ENCODE measurements at regions not wholly inside any gene's neighbourhood (a gene's known extent, or its start where the extent isn't known, plus 50 kb on each side); places are given as distances from the start of the nearest gene placed in this dataset.

DNA sequence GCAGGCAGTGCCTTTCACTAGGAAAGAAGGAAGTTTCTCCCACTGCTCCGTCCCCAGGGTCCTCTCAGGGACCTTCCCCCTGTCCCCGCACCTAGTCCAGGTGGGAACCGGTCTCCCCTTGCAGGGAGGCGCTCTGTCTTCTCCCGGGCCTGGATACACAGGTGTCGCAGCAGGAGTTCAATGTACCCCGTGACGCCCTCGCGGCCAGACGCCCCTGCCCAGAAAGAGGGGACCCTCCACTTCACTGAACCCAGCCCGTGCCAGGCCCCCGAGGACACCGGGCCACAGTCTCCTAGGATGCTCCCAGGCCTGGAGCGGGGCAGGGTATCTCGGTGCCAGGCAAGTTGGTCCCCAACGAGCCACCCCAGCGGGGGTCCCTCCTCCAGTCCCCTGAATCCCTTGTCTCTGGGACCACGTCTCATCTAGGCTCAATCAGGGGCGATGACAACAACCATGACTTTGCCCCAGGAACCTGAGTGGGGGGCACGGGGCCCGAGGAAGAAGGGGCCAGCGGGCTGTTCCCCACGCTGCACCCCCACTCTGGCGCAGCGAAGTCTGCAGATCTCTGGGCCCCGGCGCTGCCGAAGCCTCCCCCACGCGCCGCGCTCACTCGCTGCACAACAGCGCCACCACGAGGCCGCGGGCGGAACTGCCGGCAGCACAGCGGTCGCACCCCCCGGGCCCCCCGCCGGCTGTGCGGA is 103.0 kb downstream of the EDN3 start:
- Histone ChIP-seq H3K79me2 (ENCODE audit: insufficient read depth) (no peaks in the 10 kb centered on the region), H3K4me1 (ENCODE audit: insufficient read depth) (no peaks in the 10 kb centered on the region), H3K36me3 (ENCODE audit: low read depth) (no peaks in the 10 kb centered on the region), H3K27ac (no peak overlapping the region), H3F3A (ENCODE audit: insufficient read depth) (no peaks in the 10 kb centered on the region), H4K20me1 (ENCODE audit: insufficient read depth) (no peaks in the 10 kb centered on the region), H3K4me2 (ENCODE audit: unreplicated experiment) (no peak overlapping the region), H3K9ac (no peak overlapping the region), H2AFZ (no peak overlapping the region), H3K27me3 (replicated peaks; ENCODE audit: insufficient read depth) (peaks cover 33% of the 10 kb centered on the region), H3K9me2 (ENCODE audit: insufficient read depth) (no peaks in the 10 kb centered on the region), H3K9me3 (ENCODE audit: low read depth) (no peaks in the 10 kb centered on the region), H3K4me3 (no peak overlapping the region)
- 3 to 4% methylated on average over 31 to 38 of the region's 46 CpGs for WGBS, 2 experiments (ENCODE audit: low coverage in 1 of 2, low lambda C conversion rate in 2 of 2, missing lambda C conversion rate in 2 of 2)
- TF ChIP-seq EZH2 (IDR thresholded peaks at IDR 0.05; ENCODE audit: insufficient read depth, poor library complexity, severe bottlenecking) (no peak), EZH2phosphoT487 (IDR thresholded peaks at IDR 0.05; ENCODE audit: insufficient read depth, low read depth) (no peak)
- in situ Hi-C loops (cut with MboI), result no loop called here
- DNase-seq, result peak; percentile 50

- Histone ChIP-seq H3K36me3 (ENCODE audit: low read depth) (no peaks in the 10 kb centered on the region), H3K27ac (no peak overlapping the region), H3K4me3 (no peak overlapping the region), H3K4me1 (ENCODE audit: insufficient read depth) (no peaks in the 10 kb centered on the region), H3K9me3 (ENCODE audit: low read depth) (no peaks in the 10 kb centered on the region), H3F3A (ENCODE audit: insufficient read depth) (no peaks in the 10 kb centered on the region), H3K27me3 (replicated peaks; ENCODE audit: insufficient read depth) (peaks cover 28% of the 10 kb centered on the region), H3K9ac (no peak overlapping the region), H4K20me1 (ENCODE audit: insufficient read depth) (no peaks in the 10 kb centered on the region), H3K4me2 (ENCODE audit: unreplicated experiment) (no peak overlapping the region), H3K79me2 (ENCODE audit: insufficient read depth) (no peaks in the 10 kb centered on the region), H2AFZ (no peak overlapping the region), H3K9me2 (ENCODE audit: insufficient read depth) (no peaks in the 10 kb centered on the region)
- DNase-seq, result no peak
- no peak for TF ChIP-seq EZH2 (IDR thresholded peaks at IDR 0.05; ENCODE audit: insufficient read depth, poor library complexity, severe bottlenecking)
- TF ChIP-seq EZH2phosphoT487 (IDR thresholded peaks at IDR 0.05; ENCODE audit: insufficient read depth, low read depth), result no peak
- 17 to 21% methylated on average over 9 of the region's 9 CpGs for WGBS, 2 experiments (ENCODE audit: low coverage in 1 of 2, low lambda C conversion rate in 2 of 2, missing lambda C conversion rate in 2 of 2)
- in situ Hi-C loops (cut with MboI), result no loop called here
These were observed 103.5 kb downstream of the EDN3 start for GRCh38 chr20:59403962-59404314.

GRCh38 chr20:59404749-59405148 is 104.3 kb downstream of the EDN3 start:
- H3K4me2 ChIP-seq (ENCODE audit: unreplicated experiment), result no peak overlapping the region
- in situ Hi-C loops (cut with MboI), result no loop called here
- H2AFZ ChIP-seq, result no peak overlapping the region
- no peaks in the 10 kb centered on the region for H4K20me1 ChIP-seq (ENCODE audit: insufficient read depth)
- H3K9me2 ChIP-seq (ENCODE audit: insufficient read depth), result no peaks in the 10 kb centered on the region
- H3K27me3 ChIP-seq (replicated peaks; ENCODE audit: insufficient read depth), result peaks cover 28% of the 10 kb centered on the region
- no peaks in the 10 kb centered on the region for H3K36me3 ChIP-seq (ENCODE audit: low read depth)
- H3K4me1 ChIP-seq (ENCODE audit: insufficient read depth), result no peaks in the 10 kb centered on the region
- no peak for TF ChIP-seq EZH2phosphoT487 (IDR thresholded peaks at IDR 0.05; ENCODE audit: insufficient read depth, low read depth)
- TF ChIP-seq EZH2 (IDR thresholded peaks at IDR 0.05; ENCODE audit: insufficient read depth, poor library complexity, severe bottlenecking), result no peak
- no peaks in the 10 kb centered on the region for H3K79me2 ChIP-seq (ENCODE audit: insufficient read depth)
- no peaks in the 10 kb centered on the region for H3K9me3 ChIP-seq (ENCODE audit: low read depth)
- H3K9ac ChIP-seq, result no peak overlapping the region
- WGBS, 2 experiments (ENCODE audit: low coverage in 1 of 2, low lambda C conversion rate in 2 of 2, missing lambda C conversion rate in 2 of 2), result 57 to 63% methylated on average over 12 of the region's 12 CpGs
- no peak overlapping the region for H3K27ac ChIP-seq
- DNase-seq, result no peak
- H3F3A ChIP-seq (ENCODE audit: insufficient read depth), result no peaks in the 10 kb centered on the region
- H3K4me3 ChIP-seq, result no peak overlapping the region

DNA sequence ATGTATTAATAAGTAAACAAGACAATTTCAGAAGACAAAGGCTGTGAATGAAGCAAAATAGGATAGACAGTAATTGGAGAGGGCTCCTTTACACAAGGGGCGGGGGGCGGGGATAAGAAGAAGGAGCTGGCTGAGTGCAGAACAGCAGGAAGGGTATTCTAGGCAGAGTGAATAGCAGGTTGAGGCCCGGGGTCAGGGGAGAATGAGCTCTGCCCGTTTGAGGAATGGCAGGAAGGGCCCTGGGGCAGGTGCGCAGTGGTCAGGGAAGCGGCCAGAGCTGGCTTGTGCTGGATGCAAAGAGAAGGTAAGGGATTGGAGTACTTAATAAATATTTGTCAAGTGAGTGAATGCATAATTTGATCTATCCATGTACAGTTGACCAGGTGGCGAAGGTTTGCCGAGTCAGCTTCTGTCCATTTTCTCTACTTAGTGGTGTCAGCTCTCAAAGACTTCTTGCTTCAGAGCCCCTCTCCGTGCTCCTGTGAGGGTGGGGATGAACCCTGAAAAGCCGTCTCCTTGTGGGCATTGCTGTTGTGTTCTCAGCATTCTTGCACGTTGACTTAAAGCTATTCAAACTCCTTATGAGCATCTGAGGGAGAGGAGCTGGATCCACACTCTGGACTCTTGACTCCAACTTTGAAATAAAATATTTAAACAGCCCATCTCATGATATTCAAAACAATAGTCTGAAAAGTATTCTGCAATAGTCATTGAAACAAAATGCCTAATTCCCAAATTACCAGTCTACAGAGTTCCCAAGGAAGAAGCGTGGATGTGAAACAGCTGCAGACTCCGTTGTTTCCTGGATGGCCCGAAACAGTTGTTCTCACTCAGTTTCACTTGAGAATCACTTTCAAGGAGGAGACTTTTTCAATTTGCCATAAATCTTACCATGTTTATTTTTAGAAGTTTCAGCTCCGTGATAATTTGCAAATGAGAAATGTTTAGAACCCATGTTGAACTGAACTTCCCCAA is 105.1 kb downstream of the EDN3 start:
- Histone ChIP-seq H3K9ac (no peak overlapping the region), H3K9me2 (ENCODE audit: insufficient read depth) (no peaks in the 10 kb centered on the region), H3K79me2 (ENCODE audit: insufficient read depth) (no peaks in the 10 kb centered on the region), H3K4me1 (ENCODE audit: insufficient read depth) (no peaks in the 10 kb centered on the region), H3K27ac (no peak overlapping the region), H3K4me3 (no peak overlapping the region), H2AFZ (no peak overlapping the region), H4K20me1 (ENCODE audit: insufficient read depth) (no peaks in the 10 kb centered on the region), H3K36me3 (ENCODE audit: low read depth) (no peaks in the 10 kb centered on the region), H3K9me3 (ENCODE audit: low read depth) (no peaks in the 10 kb centered on the region), H3K4me2 (ENCODE audit: unreplicated experiment) (no peak overlapping the region), H3K27me3 (replicated peaks; ENCODE audit: insufficient read depth) (peaks cover 28% of the 10 kb centered on the region), H3F3A (ENCODE audit: insufficient read depth) (no peaks in the 10 kb centered on the region)
- in situ Hi-C loops (cut with MboI), result no loop called here
- TF ChIP-seq EZH2phosphoT487 (IDR thresholded peaks at IDR 0.05; ENCODE audit: insufficient read depth, low read depth) (no peak), EZH2 (IDR thresholded peaks at IDR 0.05; ENCODE audit: insufficient read depth, poor library complexity, severe bottlenecking) (no peak)
- WGBS, 2 experiments (ENCODE audit: low coverage in 1 of 2, low lambda C conversion rate in 2 of 2, missing lambda C conversion rate in 2 of 2), result 37 to 48% methylated on average over 14 to 15 of the region's 15 CpGs
- DNase-seq, result no peak
